GM23248 (cell line): ENCODE measurements at regions not wholly inside any gene's neighbourhood (a gene's known extent, or its start where the extent isn't known, plus 50 kb on each side); places are given as distances from the start of the nearest gene placed in this dataset.

Source experiments
- EZH2 ChIP-seq: fragments of 200-600 bp; sonication (generic); IDR thresholded peaks from 2 replicates; pipeline ENCODE4 v1.6.1; 2018; ENCODE audit warnings: antibody characterized with exemption, mild to moderate bottlenecking; ENCODE audit not compliant: insufficient read depth, poor library complexity, severe bottlenecking
- EZH2phosphoT487 ChIP-seq: fragments of 200-600 bp; sonication (generic); IDR thresholded peaks from 2 replicates; pipeline ENCODE4 v1.6.1; 2018; ENCODE audit warnings: antibody characterized with exemption, moderate library complexity, mild to moderate bottlenecking, low read depth; ENCODE audit not compliant: insufficient read depth

DNA sequence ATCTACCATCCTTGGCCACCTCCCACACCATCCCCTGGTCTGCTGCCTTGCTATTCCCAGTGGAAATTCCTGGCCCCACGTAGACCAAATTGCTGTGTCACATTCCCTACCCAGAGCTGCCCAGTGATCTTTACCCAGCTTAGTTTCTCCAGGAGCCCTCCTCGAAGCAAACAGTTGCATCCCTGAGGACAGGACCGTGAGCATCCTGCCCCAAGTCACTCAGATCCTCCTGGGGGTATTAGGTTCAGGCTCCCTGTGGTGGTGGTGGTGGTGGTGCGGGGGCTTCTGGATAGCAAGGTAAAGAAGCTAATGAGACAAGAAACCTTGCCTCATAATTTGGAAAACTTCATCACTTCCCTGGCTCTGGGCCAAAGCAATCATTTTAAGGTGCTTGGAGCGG, 58.4 kb upstream of the RBM15 start:
- TF ChIP-seq EZH2 = no peak
- TF ChIP-seq EZH2phosphoT487 = no peak
